GM18858 (cell line): ENCODE measurements at regions not wholly inside any gene's neighbourhood (a gene's known extent, or its start where the extent isn't known, plus 50 kb on each side); places are given as distances from the start of the nearest gene placed in this dataset.

Source experiments
- ATAC-seq: cut with Tn5 transposase; IDR thresholded peaks from one replicate; pipeline ENCODE4 v1.9.1; 2021; ENCODE audit not compliant: unreplicated experiment

DNA sequence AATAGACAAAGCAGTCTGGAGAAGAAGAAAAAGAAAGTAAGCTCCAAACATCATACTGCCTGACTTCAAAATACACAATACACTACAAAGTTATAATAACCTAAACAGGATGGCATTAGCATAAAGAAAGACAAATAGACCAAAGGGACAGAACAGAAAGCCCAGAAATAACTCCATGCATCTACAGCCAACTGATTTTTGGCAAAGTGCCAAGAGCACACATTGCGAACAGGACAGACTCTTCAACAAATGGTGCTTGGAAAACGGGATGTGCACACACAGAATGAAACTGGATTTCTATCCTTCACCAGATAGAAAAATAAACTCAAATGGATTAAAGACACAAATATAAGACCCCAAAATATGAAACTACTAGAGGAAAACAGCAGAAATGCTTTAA is 66.6 kb upstream of the SPATA31E1 start:
- ATAC-seq: no peak

GRCh38 chr9:87818308-87818707 is 64.4 kb upstream of the SPATA31E1 start:
- no peak for ATAC-seq

DNA sequence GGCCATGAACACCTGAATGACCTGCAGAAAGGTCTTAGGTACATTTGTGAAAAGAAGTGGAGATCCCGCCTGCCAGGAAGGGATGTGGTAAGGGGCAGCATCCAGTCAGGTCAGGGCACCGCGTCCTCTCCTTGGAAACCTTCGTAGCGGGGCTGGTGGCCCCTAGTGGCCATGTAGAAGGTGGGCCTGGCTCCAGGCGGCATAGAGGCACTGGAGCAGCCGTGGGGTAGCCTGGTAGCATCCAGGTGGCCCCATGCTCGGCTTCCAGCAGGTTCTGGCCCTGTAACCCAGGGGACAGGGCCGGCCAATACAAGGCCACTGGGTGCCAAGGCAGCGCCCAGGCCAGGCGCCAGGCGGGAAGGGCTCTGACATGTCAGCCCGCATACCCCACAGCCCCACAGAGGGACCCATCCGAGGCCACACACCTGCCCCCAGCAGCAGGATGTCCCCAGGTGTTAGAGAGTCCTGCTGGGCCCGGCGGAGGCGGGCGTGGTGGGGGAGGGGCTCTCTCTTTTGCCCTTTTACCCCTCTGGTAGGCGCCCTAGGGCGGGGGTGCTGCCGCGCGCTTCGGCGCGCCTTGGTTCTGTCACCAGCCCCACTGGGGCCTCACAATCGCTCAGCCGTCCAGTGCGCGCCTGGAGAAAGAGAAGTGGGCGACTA is 58.3 kb upstream of the SPATA31E1 start:
- no peak for ATAC-seq

DNA sequence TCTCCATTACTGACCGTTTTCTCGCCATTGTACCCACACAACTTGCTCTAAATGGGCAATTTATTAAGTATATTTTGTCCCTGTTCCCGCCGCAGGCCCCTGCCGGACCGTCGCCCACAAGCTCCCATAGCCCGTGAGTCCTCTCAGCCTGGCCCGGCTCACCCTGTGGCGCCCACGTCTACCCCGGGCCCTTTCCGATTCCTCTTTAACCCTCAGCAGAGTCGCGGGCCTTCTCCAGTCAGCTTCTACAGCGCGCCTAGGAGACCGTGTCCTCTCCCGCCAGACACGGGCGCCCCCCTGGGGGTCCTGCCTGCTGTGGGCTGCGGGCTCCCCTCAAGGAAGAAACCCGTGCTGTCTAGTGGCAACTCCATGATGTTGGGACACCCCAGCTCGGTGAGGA is 57.8 kb upstream of the SPATA31E1 start:
- no peak for ATAC-seq

DNA sequence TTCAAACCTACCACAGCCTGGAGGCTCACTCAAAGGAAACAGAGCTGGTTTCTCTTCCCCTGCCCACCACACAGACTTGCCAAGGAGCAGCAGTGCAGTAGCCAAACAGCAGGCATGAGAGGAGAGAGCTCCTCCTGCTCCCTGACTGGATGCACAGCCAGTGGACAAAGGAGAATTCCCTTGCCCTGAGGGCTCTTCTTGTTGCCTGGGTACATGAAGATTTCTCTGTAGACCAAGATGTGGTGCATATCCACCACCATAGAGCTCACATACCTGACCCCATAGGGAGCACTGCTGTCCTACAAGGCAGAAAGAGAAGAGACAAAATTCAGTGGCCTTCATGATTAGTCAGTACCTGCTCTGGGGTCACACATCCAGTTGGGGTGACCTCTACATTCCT is 56.3 kb upstream of the SPATA31E1 start:
- no peak for ATAC-seq

- no peak for ATAC-seq
Observed at GRCh38 chr9:87827341-87827740, 55.3 kb upstream of the SPATA31E1 start.

DNA sequence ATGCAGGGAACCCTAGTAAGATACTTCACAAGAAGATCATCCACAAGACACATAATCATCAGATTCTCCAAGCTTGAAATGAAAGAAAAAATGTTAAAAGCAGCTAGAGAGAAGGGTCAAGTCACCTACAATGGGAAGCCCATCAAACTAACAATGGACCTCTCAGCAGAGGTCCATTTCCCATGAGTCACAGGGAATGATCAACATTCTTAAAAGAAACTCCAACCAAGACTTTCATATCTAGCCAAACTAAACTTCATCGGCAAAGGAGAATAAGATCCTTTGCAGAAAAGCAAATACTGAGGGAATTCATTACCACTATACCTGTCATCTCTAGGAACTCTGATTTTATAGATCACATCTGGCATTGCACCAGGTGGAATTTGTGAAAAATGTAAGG is 52.9 kb upstream of the SPATA31E1 start:
- ATAC-seq: no peak

DNA sequence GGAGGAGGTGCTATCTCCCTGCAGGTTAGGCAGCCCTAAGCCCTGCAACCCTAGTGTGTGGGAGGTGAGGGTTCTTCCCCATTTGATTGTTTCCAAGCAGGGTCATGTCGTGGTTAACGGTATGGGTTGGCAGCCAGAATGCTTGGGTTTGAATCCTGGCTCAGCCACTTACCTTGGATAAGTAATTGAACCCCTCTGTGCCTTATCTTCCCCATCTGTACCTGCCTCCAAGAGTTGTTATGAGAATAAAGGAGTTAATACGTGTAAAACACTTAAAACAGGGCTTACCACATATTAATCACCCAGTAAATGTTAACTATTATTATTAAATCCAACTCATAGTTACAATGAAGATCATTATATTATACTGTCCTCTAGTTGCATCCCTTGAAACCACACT is 52.2 kb upstream of the SPATA31E1 start:
- ATAC-seq: no peak

DNA sequence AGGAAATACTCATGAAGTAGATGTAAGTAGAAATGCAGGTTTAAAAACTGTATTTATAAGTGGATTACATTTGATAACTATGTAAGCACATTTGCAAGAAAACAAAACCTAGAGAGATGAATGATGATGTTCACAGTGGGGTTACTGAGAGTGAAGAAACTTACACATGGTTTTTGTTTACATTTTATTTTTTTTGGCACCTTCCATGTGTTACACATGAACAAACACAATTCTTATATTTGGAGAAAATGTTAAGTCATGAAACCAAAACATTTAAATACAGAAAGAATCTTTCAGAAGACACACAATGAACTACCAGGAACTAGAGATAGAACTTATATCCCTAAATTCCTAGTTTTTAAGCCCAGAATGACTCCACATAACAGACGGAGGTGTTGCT is 51.5 kb upstream of the SPATA31E1 start:
- ATAC-seq: no peak
